ENCODE measurements at regions not wholly inside any gene's neighbourhood (a gene's known extent, or its start where the extent isn't known, plus 50 kb on each side); places are given as distances from the start of the nearest gene placed in this dataset.

DNA sequence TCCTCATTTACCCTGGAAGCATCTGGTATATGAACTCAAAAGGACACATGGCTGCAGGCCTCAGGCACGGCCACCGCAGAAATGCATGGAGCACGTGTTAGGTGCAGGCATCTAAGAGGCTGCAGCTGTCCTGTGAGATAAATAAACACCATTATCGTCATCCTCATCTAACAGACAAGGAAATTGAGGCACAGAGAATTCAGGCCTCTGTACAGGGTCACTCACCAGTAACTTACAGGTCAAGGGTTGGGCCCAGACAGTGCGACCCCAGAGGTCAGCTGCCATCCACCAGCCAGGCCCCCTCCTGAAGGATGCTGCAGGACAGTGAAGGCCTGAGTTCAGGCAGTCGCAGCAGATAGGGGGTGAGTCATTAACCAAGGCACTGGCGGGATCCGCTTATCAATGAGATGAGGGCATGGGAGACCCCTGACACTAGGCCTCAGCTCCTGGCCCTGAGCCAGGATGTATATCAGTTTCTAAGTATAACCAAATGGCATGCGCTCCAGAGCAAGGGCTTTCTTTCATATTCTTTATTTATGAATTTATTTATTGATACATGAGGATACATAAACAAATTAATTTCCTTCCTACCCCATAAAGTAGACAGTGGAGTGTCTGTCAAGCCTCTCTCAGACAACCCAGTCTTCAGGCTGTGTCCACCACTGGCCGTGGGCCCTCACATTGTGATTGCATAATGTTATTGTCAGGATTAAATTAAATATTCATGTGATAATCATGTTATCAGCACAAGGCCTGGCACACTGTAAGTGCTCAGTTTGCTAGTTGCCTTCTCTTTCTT lies 316.9 kb downstream of the QKI start:
- no peak for DNase-seq
- Histone ChIP-seq H3K4me1 (peaks cover 0 to 9% (median 0%) of the 10 kb centered on the region in 4 donors), H3K9me3 (no peaks in the 10 kb centered on the region), H3K36me3 (no peaks in the 10 kb centered on the region), H3K27ac (no peak overlapping the region), H3K27me3 (no peaks in the 10 kb centered on the region), H3K4me3 (no peak overlapping the region)
- 82 to 89% methylated on average over 4 to 10 of the region's 10 CpGs for WGBS, 2 donors (ENCODE audit: low coverage in 1 of 2)
- TF ChIP-seq EP300 (IDR thresholded peaks at IDR 0.05; ENCODE audit: low read depth): no peak
- TF ChIP-seq, protein P1, sequence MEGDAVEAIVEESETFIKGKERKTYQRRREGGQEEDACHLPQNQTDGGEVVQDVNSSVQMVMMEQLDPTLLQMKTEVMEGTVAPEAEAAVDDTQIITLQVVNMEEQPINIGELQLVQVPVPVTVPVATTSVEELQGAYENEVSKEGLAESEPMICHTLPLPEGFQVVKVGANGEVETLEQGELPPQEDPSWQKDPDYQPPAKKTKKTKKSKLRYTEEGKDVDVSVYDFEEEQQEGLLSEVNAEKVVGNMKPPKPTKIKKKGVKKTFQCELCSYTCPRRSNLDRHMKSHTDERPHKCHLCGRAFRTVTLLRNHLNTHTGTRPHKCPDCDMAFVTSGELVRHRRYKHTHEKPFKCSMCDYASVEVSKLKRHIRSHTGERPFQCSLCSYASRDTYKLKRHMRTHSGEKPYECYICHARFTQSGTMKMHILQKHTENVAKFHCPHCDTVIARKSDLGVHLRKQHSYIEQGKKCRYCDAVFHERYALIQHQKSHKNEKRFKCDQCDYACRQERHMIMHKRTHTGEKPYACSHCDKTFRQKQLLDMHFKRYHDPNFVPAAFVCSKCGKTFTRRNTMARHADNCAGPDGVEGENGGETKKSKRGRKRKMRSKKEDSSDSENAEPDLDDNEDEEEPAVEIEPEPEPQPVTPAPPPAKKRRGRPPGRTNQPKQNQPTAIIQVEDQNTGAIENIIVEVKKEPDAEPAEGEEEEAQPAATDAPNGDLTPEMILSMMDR (IDR thresholded peaks at IDR 0.05): no peak
- no peak for TF ChIP-seq POLR2AphosphoS5 (IDR thresholded peaks at IDR 0.05)
- no peak for TF ChIP-seq POLR2A (IDR thresholded peaks at IDR 0.05)
- in situ Hi-C loops (cut with MboI; ENCODE audit: low pct_ligation_motif_present in 1 of 4, low pct_unique_long_range_greater_than_20kb in 1 of 4, low sequenced_read_pairs in 3 of 4) (no loop called here), intact Hi-C loops (cut with DNase I; ENCODE audit: low total_unique reads) (no loop called here)

DNA sequence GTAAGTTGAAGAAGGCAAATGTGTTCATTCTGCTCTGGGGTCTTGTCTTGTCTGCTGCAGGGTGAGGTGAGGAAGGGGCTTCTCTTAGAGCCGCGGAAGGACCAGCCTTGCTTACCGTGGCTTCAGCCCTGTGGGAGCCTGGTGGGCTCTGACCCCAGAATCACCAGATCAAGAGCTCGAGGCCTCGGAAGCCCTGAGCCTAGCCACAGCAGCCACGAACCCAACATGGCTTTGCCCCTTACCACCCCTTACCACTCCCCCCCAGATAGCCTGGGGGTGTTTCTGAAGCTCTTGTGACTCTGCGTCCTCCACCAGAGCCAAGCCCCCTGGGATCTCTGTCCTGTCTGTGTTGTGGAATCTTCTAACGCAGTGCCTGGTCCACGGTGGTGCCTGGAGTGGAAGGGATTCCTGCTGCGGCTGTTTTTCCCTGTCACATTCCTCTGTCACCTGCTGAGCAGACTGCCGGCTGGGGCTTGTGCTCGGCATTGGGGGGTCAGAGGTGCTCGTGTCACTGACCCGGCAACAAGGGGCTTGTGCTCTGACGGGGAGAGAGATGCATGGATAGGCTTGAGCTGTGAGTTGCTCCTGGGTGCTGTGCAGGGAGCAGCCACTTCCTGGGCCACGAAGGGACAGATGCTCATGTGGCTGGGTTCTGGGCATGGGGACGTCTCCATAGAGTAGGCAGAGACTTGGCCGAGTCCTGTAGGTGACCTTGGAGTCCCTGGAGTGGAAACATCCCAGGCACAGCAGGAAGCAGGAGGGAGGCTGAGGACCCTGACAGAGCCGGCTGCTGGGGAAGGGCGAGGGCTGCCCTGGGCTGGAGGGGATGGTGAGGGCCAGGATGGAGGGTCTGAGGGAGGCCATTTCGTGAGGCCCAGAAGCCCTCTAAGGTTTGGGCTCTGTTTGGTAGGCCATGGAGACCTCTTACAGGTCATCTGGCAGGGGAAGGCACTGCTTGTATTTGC lies 316.0 kb downstream of the QKI start:
- no peak overlapping the region for H3K27ac ChIP-seq
- peaks cover 0 to 9% (median 0%) of the 10 kb centered on the region in 4 donors for H3K4me1 ChIP-seq
- WGBS, 2 donors (ENCODE audit: low coverage in 1 of 2): 91 to 100% methylated on average over 1 to 19 of the region's 21 CpGs
- no peaks in the 10 kb centered on the region for H3K27me3 ChIP-seq
- in situ Hi-C loops (cut with MboI; ENCODE audit: low pct_ligation_motif_present in 1 of 4, low pct_unique_long_range_greater_than_20kb in 1 of 4, low sequenced_read_pairs in 3 of 4): no loop called here
- no peaks in the 10 kb centered on the region for H3K9me3 ChIP-seq
- no peaks in the 10 kb centered on the region for H3K36me3 ChIP-seq
- no peak overlapping the region for H3K4me3 ChIP-seq
- intact Hi-C loops (cut with DNase I; ENCODE audit: low total_unique reads): no loop called here
- no peak for DNase-seq
- no peak for TF ChIP-seq POLR2A (IDR thresholded peaks at IDR 0.05)
- TF ChIP-seq POLR2AphosphoS5 (IDR thresholded peaks at IDR 0.05): no peak
- TF ChIP-seq, protein P1 (IDR thresholded peaks at IDR 0.05): no peak
- no peak for TF ChIP-seq EP300 (IDR thresholded peaks at IDR 0.05; ENCODE audit: low read depth)

DNA sequence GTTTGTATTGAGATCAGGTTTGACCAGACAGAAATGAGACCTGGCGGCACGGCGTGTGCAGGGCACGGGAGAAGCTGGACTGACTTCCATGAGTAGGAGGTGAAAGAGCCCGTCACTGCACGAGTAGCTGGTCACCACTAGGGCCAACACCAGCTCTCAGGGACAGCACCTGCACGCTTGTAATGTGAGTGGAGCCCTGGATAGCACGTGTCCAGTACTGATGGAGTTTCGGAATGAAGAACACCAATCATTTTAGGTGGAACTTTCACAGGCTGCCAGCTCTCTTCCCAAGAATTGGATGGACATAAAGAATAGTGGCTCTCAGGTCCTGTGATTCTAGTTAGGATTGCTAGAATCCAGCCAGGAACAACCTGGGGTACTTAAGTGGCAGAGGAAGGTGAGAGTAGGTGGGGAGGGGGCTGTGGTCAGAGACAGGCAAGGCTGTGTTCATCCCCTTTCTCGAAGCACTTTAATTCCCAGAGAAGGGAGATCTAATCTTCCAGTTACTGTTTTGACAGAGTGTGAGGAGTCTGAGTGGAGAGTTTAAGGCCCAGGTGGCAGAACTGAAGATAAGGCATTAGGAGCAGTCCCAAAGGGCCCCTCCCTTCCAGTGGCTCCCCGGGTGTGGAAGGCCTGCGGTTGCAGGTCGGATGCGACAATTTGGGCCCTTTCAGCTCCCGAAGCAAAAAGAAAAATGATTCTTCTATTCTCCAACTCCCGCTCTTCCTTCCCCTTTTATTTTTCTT lies 314.8 kb downstream of the QKI start:
- Histone ChIP-seq H3K27me3 (no peaks in the 10 kb centered on the region), H3K9me3 (no peaks in the 10 kb centered on the region), H3K36me3 (no peaks in the 10 kb centered on the region), H3K4me3 (no peak overlapping the region), H3K27ac (no peak overlapping the region), H3K4me1 (peaks cover 0 to 9% (median 0%) of the 10 kb centered on the region in 4 donors)
- 90 to 91% methylated on average over 9 to 16 of the region's 16 CpGs for WGBS, 2 donors (ENCODE audit: low coverage in 1 of 2)
- TF ChIP-seq EP300 (IDR thresholded peaks at IDR 0.05; ENCODE audit: low read depth) (no peak), POLR2A (IDR thresholded peaks at IDR 0.05) (no peak), POLR2AphosphoS5 (IDR thresholded peaks at IDR 0.05) (no peak)
- TF ChIP-seq, protein P1 (IDR thresholded peaks at IDR 0.05): no peak
- in situ Hi-C loops (cut with MboI; ENCODE audit: low pct_ligation_motif_present in 1 of 4, low pct_unique_long_range_greater_than_20kb in 1 of 4, low sequenced_read_pairs in 3 of 4): no loop called here
- DNase-seq: no peak
- intact Hi-C loops (cut with DNase I; ENCODE audit: low total_unique reads): no loop called here
